H1 (cell line): ENCODE measurements at regions not wholly inside any gene's neighbourhood (a gene's known extent, or its start where the extent isn't known, plus 50 kb on each side); places are given as distances from the start of the nearest gene placed in this dataset.

Source experiments
- CTCF ChIA-PET: fragments of 300-600 bp; sonication (Branson Sonifier 250); formaldehyde crosslinking; loops from one replicate; lab custom pipeline; 2021; ENCODE audit not compliant: partially characterized antibody; lab: Charles Lee
- POLR2A ChIA-PET: fragments of 300-600 bp; sonication (Branson Sonifier 250); formaldehyde crosslinking; loops from one replicate; lab custom pipeline; 2021; ENCODE audit warnings: inconsistent platforms; ENCODE audit not compliant: partially characterized antibody; lab: Charles Lee
- DNase-seq, 2 experiments: peaks; one replicate each; pipeline versions ENCODE4 v3.0.0 to v3.0.0-alpha.2; 2010 to 2022; ENCODE audit warnings: low spot score in 2 of 2, low read depth in 1 of 2, mixed read lengths in 1 of 2
- FAIRE-seq: peaks from 2 replicates; lab custom pipeline; 2011; peaks lifted over from hg19 to GRCh38; lab: Jason Lieb, UNC
- H2AFZ ChIP-seq: 2 replicates; pipeline ENCODE4 v1.8.1; 2012; ENCODE audit warnings: low read length, inconsistent platforms
- H2AK5ac ChIP-seq: 2 replicates; pipeline ENCODE4 v1.6.1; 2013; ENCODE audit warnings: low read depth, low read length
- H2BK120ac ChIP-seq: replicated peaks from 2 replicates; pipeline ENCODE3; 2013; ENCODE audit warnings: low read depth, low read length, inconsistent platforms
- H2BK12ac ChIP-seq: 2 replicates; pipeline ENCODE4 v1.6.1; 2013; ENCODE audit warnings: low read depth, low read length
- H2BK15ac ChIP-seq: 2 replicates; pipeline ENCODE4 v1.6.1; 2013; ENCODE audit warnings: low read length
- H2BK20ac ChIP-seq: 2 replicates; pipeline ENCODE4 v1.6.1; 2013; ENCODE audit warnings: low read length
- H2BK5ac ChIP-seq: 2 replicates; pipeline ENCODE4 v1.6.1; 2013; ENCODE audit warnings: low read depth, low read length
- H3K14ac ChIP-seq: 2 replicates; pipeline ENCODE4 v1.6.1; 2013; ENCODE audit warnings: inconsistent platforms; ENCODE audit not compliant: insufficient read length
- H3K18ac ChIP-seq: 2 replicates; pipeline ENCODE4 v1.6.1; 2013; ENCODE audit warnings: low read length; ENCODE audit errors: extremely low read depth
- H3K23ac ChIP-seq: 2 replicates; pipeline ENCODE4 v1.6.1; 2013; ENCODE audit warnings: inconsistent platforms; ENCODE audit not compliant: insufficient read length
- H3K23me2 ChIP-seq: 2 replicates; pipeline ENCODE4 v1.6.1; 2013; ENCODE audit warnings: low read depth, low read length
- H3K27ac ChIP-seq: 2 replicates; pipeline ENCODE4 v1.6.1; 2011; ENCODE audit warnings: low read depth, low read length, inconsistent platforms
- H3K27me3 ChIP-seq, 4 experiments: replicated peaks in 1 of 4; 1 replicate in 1 of 4; 2 replicates in 3 of 4; pipeline versions ENCODE4 v1.6.1 to v1.8.1; 2011 to 2013; ENCODE audit warnings: low read length in 3 of 4, mild to moderate bottlenecking in 3 of 4, inconsistent platforms in 2 of 4, mixed read lengths in 2 of 4, moderate library complexity in 1 of 4; ENCODE audit not compliant: control insufficient read depth in 3 of 4, insufficient read depth in 3 of 4; ENCODE audit errors: extremely low read depth in 1 of 4
- H3K36me3 ChIP-seq, 4 experiments: 2 replicates each; pipeline versions ENCODE4 v1.6.1 to v1.8.1; 2011 to 2013; ENCODE audit warnings: mild to moderate bottlenecking in 4 of 4, low read length in 3 of 4, moderate library complexity in 2 of 4, control low read depth in 1 of 4, inconsistent platforms in 1 of 4; ENCODE audit not compliant: insufficient read depth in 4 of 4, control insufficient read depth in 2 of 4
- H3K4ac ChIP-seq: replicated peaks from 2 replicates; pipeline ENCODE3; 2013; ENCODE audit warnings: low read length, low read depth, mixed read lengths, inconsistent platforms; ENCODE audit not compliant: insufficient read length
- H3K4me1 ChIP-seq, 4 experiments: replicated peaks in 1 of 4; 1 replicate in 1 of 4; 2 replicates in 3 of 4; pipeline versions ENCODE4 v1.6.1 to v1.8.1; 2011 to 2013; ENCODE audit warnings: low read length in 3 of 4, inconsistent platforms in 2 of 4, mixed read lengths in 1 of 4; ENCODE audit not compliant: insufficient read depth in 4 of 4, control insufficient read depth in 3 of 4
- H3K4me2 ChIP-seq, 2 experiments: 2 replicates each; pipeline versions ENCODE4 v1.6.1 to v1.8.1; 2011 to 2013; ENCODE audit warnings: low read depth in 2 of 2, low read length in 2 of 2, control low read depth in 1 of 2, inconsistent platforms in 1 of 2, mild to moderate bottlenecking in 1 of 2; ENCODE audit not compliant: insufficient read depth in 1 of 2
- H3K4me3 ChIP-seq, 4 experiments: fragments of 200-600, 300-600 bp in 1 of 4; sonication (generic), shearing (Covaris generic), sonication (Bioruptor Twin) in 1 of 4; 2 replicates each; pipeline versions ENCODE4 v1.5.1 to v1.8.1; 2011 to 2016; ENCODE audit warnings: low read length in 4 of 4, low read depth in 3 of 4, control low read depth in 2 of 4, inconsistent platforms in 2 of 4, mild to moderate bottlenecking in 2 of 4, mixed read lengths in 1 of 4, moderate library complexity in 1 of 4; ENCODE audit not compliant: insufficient read depth in 2 of 4; ENCODE audit errors: extremely low read depth in 1 of 4
- H3K56ac ChIP-seq: replicated peaks from 2 replicates; pipeline ENCODE3; 2013; ENCODE audit warnings: low read depth, mild to moderate bottlenecking, mixed read lengths, low read length, inconsistent platforms; ENCODE audit not compliant: insufficient read length
- H3K79me1 ChIP-seq: 2 replicates; pipeline ENCODE4 v1.6.1; 2013; ENCODE audit warnings: low read depth, low read length, control low read depth
- H3K79me2 ChIP-seq, 2 experiments: 2 replicates each; pipeline versions ENCODE4 v1.6.1 to v1.8.1; 2012 to 2013; ENCODE audit warnings: low read length in 2 of 2, mild to moderate bottlenecking in 2 of 2, inconsistent platforms in 1 of 2; ENCODE audit not compliant: insufficient read depth in 2 of 2, control insufficient read depth in 1 of 2
- H3K9ac ChIP-seq, 4 experiments: replicated peaks in 1 of 4; 1 replicate in 1 of 4; 2 replicates in 3 of 4; pipeline versions ENCODE4 v1.6.1 to v1.8.1; 2011 to 2013; ENCODE audit warnings: low read depth in 3 of 4, low read length in 3 of 4, control low read depth in 2 of 4, mild to moderate bottlenecking in 2 of 4, moderate library complexity in 2 of 4, inconsistent platforms in 1 of 4; ENCODE audit errors: extremely low read depth in 1 of 4
- H3K9me3 ChIP-seq, 2 experiments: 2 replicates each; pipeline versions ENCODE4 v1.6.1 to v1.8.1; 2012 to 2013; ENCODE audit warnings: mild to moderate bottlenecking in 2 of 2, moderate library complexity in 2 of 2, control low read depth in 1 of 2, inconsistent platforms in 1 of 2, low read depth in 1 of 2, low read length in 1 of 2, mixed read lengths in 1 of 2; ENCODE audit not compliant: insufficient read depth in 2 of 2
- H4K20me1 ChIP-seq, 2 experiments: replicated peaks in 1 of 2; 2 replicates each; pipeline versions ENCODE3 to v1.8.1; 2011 to 2013; ENCODE audit warnings: inconsistent platforms in 2 of 2, low read length in 2 of 2, mild to moderate bottlenecking in 1 of 2; ENCODE audit not compliant: insufficient read depth in 2 of 2, control insufficient read depth in 1 of 2
- H4K5ac ChIP-seq: 2 replicates; pipeline ENCODE4 v1.6.1; 2013; ENCODE audit warnings: low read length, low read depth, mixed read lengths, inconsistent platforms; ENCODE audit not compliant: insufficient read length
- H4K8ac ChIP-seq: 2 replicates; pipeline ENCODE4 v1.8.0; 2013; ENCODE audit warnings: mild to moderate bottlenecking, moderate library complexity, low read length, inconsistent platforms; ENCODE audit not compliant: insufficient read depth; ENCODE audit errors: extremely low read depth
- H4K91ac ChIP-seq: replicated peaks from 2 replicates; pipeline ENCODE3; 2013; ENCODE audit warnings: low read length, mixed read lengths, inconsistent platforms; ENCODE audit not compliant: insufficient read length
- CBX8 ChIP-seq: fragments of 300-800, 300-1000 bp; sonication (generic); IDR thresholded peaks from 2 replicates; pipeline ENCODE4 v1.7.1; 2016; ENCODE audit warnings: low read depth, low read length, borderline replicate concordance
- CHD1 ChIP-seq: IDR thresholded peaks from 2 replicates; pipeline ENCODE4 v1.6.1; 2012; ENCODE audit warnings: low read depth, low read length, improper control_type of control experiment
- CHD2 ChIP-seq: IDR thresholded peaks from 2 replicates; pipeline ENCODE4 v1.6.1; 2012; ENCODE audit warnings: low read length, improper control_type of control experiment
- EP300 ChIP-seq, 2 experiments: IDR thresholded peaks; 1 replicate in 1 of 2; 2 replicates in 1 of 2; pipeline ENCODE4 v1.6.1; 2011 to 2012; ENCODE audit warnings: low read depth in 2 of 2, low read length in 2 of 2, mild to moderate bottlenecking in 2 of 2, borderline replicate concordance in 1 of 2, inconsistent platforms in 1 of 2, moderate library complexity in 1 of 2
- GABPA ChIP-seq: IDR thresholded peaks from 2 replicates; pipeline ENCODE4 v1.6.1; 2011; ENCODE audit warnings: mild to moderate bottlenecking, low read length, moderate library complexity, borderline replicate concordance; ENCODE audit not compliant: insufficient read depth
- HDAC6 ChIP-seq: IDR thresholded peaks from one replicate; pipeline ENCODE4 v1.7.1; 2012; ENCODE audit warnings: low read depth, mild to moderate bottlenecking, inconsistent platforms, low read length, moderate library complexity
- KDM1A ChIP-seq: fragments of 200-600, 300-600 bp; sonication (generic); IDR thresholded peaks from 2 replicates; pipeline ENCODE4 v1.7.1; 2016; ENCODE audit warnings: mild to moderate bottlenecking, low read length, borderline replicate concordance
- KDM5A ChIP-seq: fragments of 200-600 bp; IDR thresholded peaks from 2 replicates; pipeline ENCODE4 v1.7.1; 2012; ENCODE audit warnings: mild to moderate bottlenecking, low read length, inconsistent platforms, mixed read lengths
- MAFK ChIP-seq: IDR thresholded peaks from 2 replicates; pipeline ENCODE4 v1.6.1; 2012; ENCODE audit warnings: low read depth, mild to moderate bottlenecking, improper control_type of control experiment, low read length
- NRF1 ChIP-seq: IDR thresholded peaks from 2 replicates; pipeline ENCODE4 v1.6.1; 2011; ENCODE audit warnings: mild to moderate bottlenecking, low read depth, low read length, improper control_type of control experiment
- RBBP5 ChIP-seq: IDR thresholded peaks from 2 replicates; pipeline ENCODE4 v1.7.1; 2012; ENCODE audit warnings: low read depth, mild to moderate bottlenecking, inconsistent platforms, low read length, moderate library complexity, borderline replicate concordance
- SAP30 ChIP-seq: fragments of 300-600 bp; sonication (generic); IDR thresholded peaks from 2 replicates; pipeline ENCODE4 v1.7.1; 2012; ENCODE audit warnings: low read length, moderate library complexity, mild to moderate bottlenecking, inconsistent platforms; ENCODE audit not compliant: insufficient read depth, insufficient replicate concordance
- SIN3A ChIP-seq, 2 experiments: IDR thresholded peaks in 1 of 2; conservative IDR thresholded peaks in 1 of 2; 2 replicates each; pipeline ENCODE4 v1.6.1; 2011 to 2012; ENCODE audit warnings: low read length in 2 of 2, improper control_type of control experiment in 1 of 2, low read depth in 1 of 2, mild to moderate bottlenecking in 1 of 2
- SIX5 ChIP-seq: IDR thresholded peaks from 2 replicates; pipeline ENCODE4 v1.6.1; 2011; ENCODE audit warnings: mild to moderate bottlenecking, low read depth, low read length
- TEAD4 ChIP-seq: IDR thresholded peaks from 2 replicates; pipeline ENCODE4 v1.6.1; 2012; ENCODE audit warnings: low read depth, low read length, inconsistent platforms, mixed read lengths
- WGBS, 2 experiments: shearing (Covaris generic) in 1 of 2; methylation state at CpG; one replicate each; pipeline versions ENCODE4 v1.1.6 to v1.1.7; 2013 to 2015; ENCODE audit warnings: low lambda C conversion rate in 2 of 2, mixed read lengths in 2 of 2, inconsistent platforms in 1 of 2, low coverage in 1 of 2, missing lambda C conversion rate in 1 of 2; ENCODE audit not compliant: insufficient replicate concordance in 2 of 2, insufficient coverage in 1 of 2, insufficient read length in 1 of 2; ENCODE audit errors: extremely low coverage in 1 of 2, missing lambda C conversion rate in 1 of 2; 5-methylcytosine and 5-hydroxymethylcytosine counted together

DNA sequence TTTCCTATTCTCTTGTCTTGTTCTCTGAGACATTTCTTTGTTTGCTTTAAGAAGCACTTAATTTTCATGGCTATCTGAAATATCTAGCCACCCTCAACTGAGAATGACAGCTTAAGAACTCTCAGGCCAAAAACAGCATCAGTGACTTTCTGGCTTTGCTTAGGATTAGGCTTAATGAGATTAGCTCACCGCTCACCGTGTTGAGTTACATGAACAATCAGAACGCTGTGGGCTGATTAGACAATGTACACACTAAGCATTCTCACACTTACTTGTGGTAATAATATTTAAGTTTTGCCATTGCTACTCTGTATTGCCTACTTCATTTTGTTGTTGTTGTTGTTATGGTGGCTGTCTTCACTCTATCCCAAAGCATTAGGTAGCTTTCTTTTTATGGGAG lies 1283.6 kb downstream of the UQCRFS1 start:
- ChIA-PET CTCF (no interaction called here), POLR2A (no interaction called here)
- Histone ChIP-seq H3K27ac (no peak overlapping the region), H3K23ac (no peak overlapping the region), H3K18ac (no peak overlapping the region), H3K56ac (no peak overlapping the region), H2AK5ac (no peak overlapping the region), H3K4me1 (no peaks in the 10 kb centered on the region), H3K9me3 (peaks cover 70 to 72% of the 10 kb centered on the region in 2 experiments), H3K14ac (no peak overlapping the region), H3K79me1 (no peaks in the 10 kb centered on the region), H2BK5ac (no peak overlapping the region), H2BK15ac (no peak overlapping the region), H3K4me3 (no peak overlapping the region), H3K4me2 (no peak overlapping the region), H3K27me3 (no peaks in the 10 kb centered on the region), H2AFZ (no peak overlapping the region), H4K5ac (no peak overlapping the region), H2BK12ac (no peak overlapping the region), H3K36me3 (no peaks in the 10 kb centered on the region), H2BK20ac (no peak overlapping the region), H2BK120ac (no peak overlapping the region), H4K20me1 (no peaks in the 10 kb centered on the region), H3K4ac (no peak overlapping the region), H3K9ac (no peak overlapping the region), H4K91ac (no peak overlapping the region), H4K8ac (no peak overlapping the region), H3K79me2 (no peaks in the 10 kb centered on the region), H3K23me2 (no peaks in the 10 kb centered on the region)
- DNase-seq: no peak
- FAIRE-seq: no peak
- WGBS, 2 experiments: 83% methylated on average over 3 of the region's 3 CpGs; no CpG with 5 or more reads in 1 of the 2 experiments
- TF ChIP-seq CHD2 (no peak), SIX5 (no peak), GABPA (no peak), KDM5A (no peak), EP300 (IDR thresholded peaks at IDR 0.05; ENCODE audit: borderline replicate concordance in 1 of 2, low read depth in 2 of 2, low read length in 2 of 2) (no peak), SAP30 (no peak), HDAC6 (no peak), MAFK (no peak), SIN3A (conservative IDR thresholded peaks at IDR 0.05 in 1 of 2, IDR thresholded peaks at IDR 0.05 in 1 of 2; ENCODE audit: low read depth in 1 of 2, low read length in 2 of 2) (no peak), NRF1 (no peak), RBBP5 (no peak), TEAD4 (no peak), CHD1 (no peak), KDM1A (no peak), CBX8 (no peak)
